ENCODE measurements at regions not wholly inside any gene's neighbourhood (a gene's known extent, or its start where the extent isn't known, plus 50 kb on each side); places are given as distances from the start of the nearest gene placed in this dataset.

GRCh38 chr18:60059216-60059615 is 159.4 kb downstream of the PMAIP1 start:
- no peak for TF ChIP-seq CTCF (IDR thresholded peaks at IDR 0.05; ENCODE audit: low read depth, low read length)
- TF ChIP-seq EZH2phosphoT487 (IDR thresholded peaks at IDR 0.05; ENCODE audit: low read depth), result no peak

Measured in OCI-LY3 (cell line).